Hepatocyte (in vitro differentiated cells): ENCODE measurements at regions not wholly inside any gene's neighbourhood (a gene's known extent, or its start where the extent isn't known, plus 50 kb on each side); places are given as distances from the start of the nearest gene placed in this dataset.

Experiments used
- DNase-seq: peaks from one replicate; pipeline ENCODE4 v3.0.0-alpha.2; 2016; ENCODE audit warnings: low spot score
- H2AFZ ChIP-seq: fragments of 200-600 bp; sonication (generic); 2 replicates; pipeline ENCODE4 v1.6.0; 2016; ENCODE audit warnings: antibody characterized with exemption, mild to moderate bottlenecking
- H3K27ac ChIP-seq: fragments of 200-600 bp; sonication (generic); 2 replicates; pipeline ENCODE4 v1.5.1; 2016; ENCODE audit warnings: mild to moderate bottlenecking
- H3K27me3 ChIP-seq: fragments of 200-600 bp; sonication (generic); 2 replicates; pipeline ENCODE4 v1.6.1; 2016
- H3K36me3 ChIP-seq: fragments of 200-600 bp; sonication (generic); replicated peaks from 2 replicates; pipeline ENCODE4 v1.5.1; 2016; ENCODE audit warnings: low read depth; ENCODE audit not compliant: insufficient read depth
- H3K4me1 ChIP-seq: fragments of 200-600 bp; sonication (generic); 2 replicates; pipeline ENCODE4 v1.5.1; 2016; ENCODE audit warnings: mild to moderate bottlenecking, moderate library complexity; ENCODE audit not compliant: insufficient read depth
- H3K4me2 ChIP-seq: fragments of 200-600 bp; sonication (generic); 2 replicates; pipeline ENCODE4 v1.6.0; 2016
- H3K4me3 ChIP-seq: fragments of 200-600 bp; sonication (generic); 2 replicates; pipeline ENCODE4 v1.5.1; 2016; ENCODE audit warnings: mild to moderate bottlenecking
- H3K79me2 ChIP-seq: fragments of 200-600 bp; sonication (generic); 2 replicates; pipeline ENCODE4 v1.6.0; 2017; ENCODE audit warnings: mild to moderate bottlenecking
- H3K9me2 ChIP-seq: fragments of 200-600 bp; sonication (generic); replicated peaks from 2 replicates; pipeline ENCODE4 v1.6.0; 2017; ENCODE audit warnings: mild to moderate bottlenecking; ENCODE audit not compliant: insufficient read depth
- H3K9me3 ChIP-seq: fragments of 200-600 bp; sonication (generic); 2 replicates; pipeline ENCODE4 v1.5.1; 2016; ENCODE audit warnings: low read depth, mild to moderate bottlenecking
- H4K20me1 ChIP-seq: fragments of 200-600 bp; sonication (generic); 2 replicates; pipeline ENCODE4 v1.6.0; 2016; ENCODE audit warnings: mild to moderate bottlenecking; ENCODE audit not compliant: insufficient read depth, poor library complexity, severe bottlenecking
- CTCF ChIP-seq: fragments of 200-600 bp; sonication (generic); IDR thresholded peaks from 2 replicates; pipeline ENCODE4 v1.5.1; 2016; ENCODE audit warnings: antibody characterized with exemption, mild to moderate bottlenecking; ENCODE audit not compliant: poor library complexity
- EZH2 ChIP-seq: fragments of 200-600 bp; sonication (generic); IDR thresholded peaks from 2 replicates; pipeline ENCODE4 v1.6.1; 2016; ENCODE audit warnings: antibody characterized with exemption, mild to moderate bottlenecking, borderline replicate concordance
- EZH2phosphoT487 ChIP-seq: fragments of 200-600 bp; sonication (generic); IDR thresholded peaks from one replicate; pipeline ENCODE4 v1.6.1; 2018; ENCODE audit warnings: antibody characterized with exemption, mild to moderate bottlenecking, low read depth, moderate library complexity; ENCODE audit not compliant: unreplicated experiment, severe bottlenecking
- WGBS: methylation state at CpG from one replicate; pipeline ENCODE4 v1.1.6; 2016; ENCODE audit warnings: low lambda C conversion rate; ENCODE audit errors: missing lambda C conversion rate; 5-methylcytosine and 5-hydroxymethylcytosine counted together

GRCh38 chr1:223029985-223030769 lies 112.9 kb downstream of the TLR5 start:
- H3K9me2 ChIP-seq: no peaks in the 10 kb centered on the region
- no peaks in the 10 kb centered on the region for H3K27me3 ChIP-seq
- H3K9me3 ChIP-seq: no peaks in the 10 kb centered on the region
- H3K79me2 ChIP-seq: no peaks in the 10 kb centered on the region
- H3K4me1 ChIP-seq: peaks cover 4% of the 10 kb centered on the region
- no peak for TF ChIP-seq EZH2phosphoT487
- TF ChIP-seq CTCF: no peak
- TF ChIP-seq EZH2: no peak
- H2AFZ ChIP-seq: no peak overlapping the region
- no peak overlapping the region for H3K27ac ChIP-seq
- WGBS: 75% methylated on average over 6 of the region's 6 CpGs
- H3K4me2 ChIP-seq: no peak overlapping the region
- no peak overlapping the region for H3K4me3 ChIP-seq
- H4K20me1 ChIP-seq: no peaks in the 10 kb centered on the region
- no peaks in the 10 kb centered on the region for H3K36me3 ChIP-seq
- no peak for DNase-seq

- Histone ChIP-seq H3K36me3 (no peaks in the 10 kb centered on the region), H3K27me3 (no peaks in the 10 kb centered on the region), H3K9me2 (no peaks in the 10 kb centered on the region), H3K27ac (no peak overlapping the region), H3K79me2 (no peaks in the 10 kb centered on the region), H4K20me1 (no peaks in the 10 kb centered on the region), H3K4me3 (no peak overlapping the region), H3K9me3 (no peaks in the 10 kb centered on the region), H3K4me2 (no peak overlapping the region), H3K4me1 (no peaks in the 10 kb centered on the region), H2AFZ (no peak overlapping the region)
- 35% methylated on average over 8 of the region's 8 CpGs for WGBS
- no peak for TF ChIP-seq EZH2phosphoT487
- DNase-seq: no peak
These were observed 112.1 kb downstream of the TLR5 start for GRCh38 chr1:223030871-223031400.

DNA sequence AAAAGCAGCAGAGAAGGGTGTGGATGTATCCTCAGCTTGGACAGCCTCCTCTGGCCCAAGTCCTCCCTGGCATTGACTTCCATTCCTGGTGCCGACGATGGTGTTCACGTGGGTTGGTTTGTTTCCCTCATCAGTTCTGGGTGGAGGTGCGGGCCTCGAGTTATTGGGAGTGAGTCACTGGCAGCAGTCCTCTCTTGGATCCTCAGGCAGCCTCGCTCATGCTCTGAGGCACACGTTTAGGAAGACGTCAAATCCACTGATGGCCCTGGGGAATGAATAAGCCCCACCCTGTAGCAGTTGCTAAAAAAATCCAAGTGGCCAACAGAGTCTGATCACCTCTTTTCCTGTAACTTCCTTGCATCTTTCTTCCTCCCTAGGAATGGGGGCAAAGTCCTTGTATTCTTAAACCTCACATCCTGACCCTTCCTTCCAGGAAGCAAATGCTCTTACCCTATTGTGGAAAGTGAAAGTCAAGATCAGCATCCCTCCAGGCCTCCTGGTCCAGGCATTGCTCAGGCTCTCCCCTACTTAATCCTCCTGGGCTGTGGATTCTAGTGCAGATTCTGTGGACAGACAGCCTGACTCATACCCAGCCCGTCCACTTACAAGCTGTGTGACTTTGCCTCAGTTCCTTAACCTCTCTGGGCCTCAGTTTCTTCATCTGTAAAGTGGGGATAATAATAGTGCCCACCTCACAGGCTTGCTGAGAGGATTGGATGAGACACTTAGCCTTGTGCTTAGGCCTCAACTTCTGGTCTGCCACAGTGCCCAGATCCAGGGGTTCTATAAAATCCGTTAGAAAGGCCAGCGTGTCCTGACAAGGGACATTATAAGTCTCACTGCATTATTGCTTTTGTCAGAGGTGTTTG lies 111.1 kb downstream of the TLR5 start:
- 66% methylated on average over 11 of the region's 11 CpGs for WGBS
- H3K9me2 ChIP-seq: no peaks in the 10 kb centered on the region
- H3K27me3 ChIP-seq: no peaks in the 10 kb centered on the region
- H3K36me3 ChIP-seq: no peaks in the 10 kb centered on the region
- no peaks in the 10 kb centered on the region for H4K20me1 ChIP-seq
- no peak overlapping the region for H3K4me3 ChIP-seq
- no peak overlapping the region for H3K4me2 ChIP-seq
- DNase-seq: no peak
- H3K4me1 ChIP-seq: no peaks in the 10 kb centered on the region
- no peak overlapping the region for H2AFZ ChIP-seq
- H3K79me2 ChIP-seq: no peaks in the 10 kb centered on the region
- TF ChIP-seq EZH2: no peak
- no peak for TF ChIP-seq EZH2phosphoT487
- TF ChIP-seq CTCF: no peak
- H3K9me3 ChIP-seq: no peaks in the 10 kb centered on the region
- no peak overlapping the region for H3K27ac ChIP-seq

- H3K4me3 ChIP-seq: no peak overlapping the region
- no peaks in the 10 kb centered on the region for H3K9me2 ChIP-seq
- H3K4me2 ChIP-seq: no peak overlapping the region
- WGBS: 72% methylated on average over 3 of the region's 3 CpGs
- no peaks in the 10 kb centered on the region for H3K4me1 ChIP-seq
- no peak for DNase-seq
- H3K36me3 ChIP-seq: no peaks in the 10 kb centered on the region
- no peak for TF ChIP-seq EZH2phosphoT487
- TF ChIP-seq EZH2: no peak
- TF ChIP-seq CTCF: no peak
- no peaks in the 10 kb centered on the region for H3K27me3 ChIP-seq
- no peaks in the 10 kb centered on the region for H3K79me2 ChIP-seq
- H2AFZ ChIP-seq: no peak overlapping the region
- H3K27ac ChIP-seq: no peak overlapping the region
- H3K9me3 ChIP-seq: no peaks in the 10 kb centered on the region
- no peaks in the 10 kb centered on the region for H4K20me1 ChIP-seq
These were observed 109.4 kb downstream of the TLR5 start for GRCh38 chr1:223033658-223034057.
